ENCODE measurements at regions not wholly inside any gene's neighbourhood (a gene's known extent, or its start where the extent isn't known, plus 50 kb on each side); places are given as distances from the start of the nearest gene placed in this dataset.

GRCh38 chr15:70488002-70488605 is 275.3 kb downstream of the UACA start:
- FAIRE-seq: no peak

DNA sequence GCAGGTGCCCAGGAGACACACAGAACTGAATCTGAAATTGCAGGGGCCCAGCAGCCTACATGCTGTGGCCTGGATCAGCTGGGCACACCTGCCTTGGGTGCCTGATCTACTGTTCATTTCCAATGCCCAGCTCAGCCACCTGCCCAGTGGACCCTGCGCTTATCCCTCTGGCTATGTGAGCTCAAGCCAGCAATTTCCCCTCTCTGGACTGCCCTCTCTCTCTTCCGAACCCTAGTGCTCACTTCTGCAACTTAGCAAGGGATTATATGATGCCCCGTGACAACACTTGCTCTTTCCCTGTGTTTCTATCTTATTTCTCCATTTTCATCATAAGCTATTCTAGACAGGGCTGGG is 276.0 kb downstream of the UACA start:
- no peak for FAIRE-seq

GRCh38 chr15:70486451-70487386 is 276.6 kb downstream of the UACA start:
- no peak for FAIRE-seq

GRCh38 chr15:70486012-70486411 is 277.3 kb downstream of the UACA start:
- no peak for FAIRE-seq

DNA sequence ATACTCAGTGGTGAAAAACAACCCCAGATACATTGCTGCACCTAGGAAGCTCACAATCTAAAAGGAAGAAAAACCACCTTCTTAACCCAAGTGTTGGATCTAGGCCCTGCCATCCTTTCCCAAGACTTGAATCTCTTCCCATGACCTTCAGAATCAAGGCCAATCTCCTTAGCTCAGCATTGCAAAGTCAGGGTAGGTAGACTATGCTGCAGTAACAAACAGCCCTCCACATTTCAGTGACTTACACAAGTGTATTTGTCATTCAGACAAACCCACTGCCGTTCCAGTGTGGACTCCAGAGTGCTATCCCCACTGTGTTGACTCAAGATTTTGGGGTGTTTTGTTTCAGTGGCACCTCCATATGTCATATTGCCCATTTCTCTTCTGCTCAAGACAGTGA is 278.4 kb downstream of the UACA start:
- FAIRE-seq: no peak

DNA sequence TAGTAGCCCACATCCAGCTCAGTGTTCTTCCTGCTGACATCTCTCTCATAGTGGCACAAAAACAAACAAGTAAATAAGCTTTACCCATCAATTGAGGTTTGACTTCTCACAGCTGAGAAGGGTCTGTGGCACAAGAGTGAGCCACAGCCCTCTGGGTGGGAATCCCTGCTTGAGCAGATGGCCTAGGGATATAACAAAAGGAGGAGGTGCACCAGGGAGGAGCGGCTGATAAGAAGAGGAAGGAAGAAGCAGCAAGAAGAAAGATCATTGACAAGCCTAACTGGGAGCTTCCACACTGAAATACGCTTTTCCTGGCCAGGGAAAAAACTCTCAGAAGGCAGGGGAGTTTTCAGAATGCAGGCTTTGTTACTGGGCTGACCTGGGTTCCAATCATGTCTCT is 279.8 kb downstream of the UACA start:
- no peak for FAIRE-seq

DNA sequence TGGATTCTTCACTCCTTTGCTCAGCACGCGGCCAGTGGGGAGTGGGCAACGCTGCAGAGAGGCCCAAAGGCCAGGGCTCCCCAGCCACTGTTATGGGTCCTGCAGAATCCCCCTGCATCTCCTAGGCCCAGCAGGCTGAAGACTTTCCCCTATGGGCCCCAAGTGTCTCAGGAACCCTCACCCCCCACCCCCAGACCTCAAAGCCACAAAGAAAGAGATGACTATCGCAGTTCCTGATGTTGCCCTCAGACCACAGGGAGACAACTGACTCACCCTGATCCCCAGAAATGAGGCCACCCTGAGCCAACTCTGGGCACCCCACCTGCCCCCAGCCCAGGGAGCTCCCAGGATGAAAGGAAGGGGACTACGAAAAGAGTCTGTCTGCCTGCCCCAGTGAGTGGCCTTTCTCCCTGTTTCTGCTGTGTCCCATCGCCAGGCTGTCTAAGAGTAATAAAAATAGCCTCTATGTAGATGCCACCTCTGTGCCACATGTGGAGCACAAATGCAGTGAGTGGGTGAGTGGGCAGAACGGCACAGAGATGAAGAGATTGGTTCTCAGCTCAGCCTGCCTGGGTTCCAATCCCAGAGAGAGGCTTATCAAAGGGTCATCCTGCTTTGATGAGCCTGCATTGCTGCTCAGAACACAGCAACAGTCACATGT is 283.0 kb downstream of the UACA start:
- FAIRE-seq: no peak

DNA sequence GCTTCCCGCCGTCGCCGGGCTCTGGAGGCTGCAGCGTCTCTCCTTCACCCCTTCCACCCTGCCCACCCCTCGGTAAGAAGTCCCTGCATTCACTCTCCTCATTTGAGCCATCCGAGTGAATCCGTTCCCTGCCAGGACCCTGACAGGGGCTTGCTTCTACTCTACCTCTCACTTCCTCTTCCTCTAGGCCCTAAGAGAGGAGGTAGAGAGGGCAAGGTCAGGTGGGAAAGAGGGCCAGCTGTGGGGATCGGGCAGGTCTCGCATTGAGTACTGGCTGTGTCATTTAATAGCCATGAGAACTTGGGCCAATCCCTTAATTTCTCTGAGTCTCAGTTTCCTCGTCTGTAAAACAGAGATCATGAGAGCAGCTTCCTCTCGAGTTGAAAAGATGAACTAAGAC is 283.6 kb downstream of the UACA start:
- no peak for FAIRE-seq

GRCh38 chr15:70479056-70479455 is 284.3 kb downstream of the UACA start:
- FAIRE-seq: no peak

DNA sequence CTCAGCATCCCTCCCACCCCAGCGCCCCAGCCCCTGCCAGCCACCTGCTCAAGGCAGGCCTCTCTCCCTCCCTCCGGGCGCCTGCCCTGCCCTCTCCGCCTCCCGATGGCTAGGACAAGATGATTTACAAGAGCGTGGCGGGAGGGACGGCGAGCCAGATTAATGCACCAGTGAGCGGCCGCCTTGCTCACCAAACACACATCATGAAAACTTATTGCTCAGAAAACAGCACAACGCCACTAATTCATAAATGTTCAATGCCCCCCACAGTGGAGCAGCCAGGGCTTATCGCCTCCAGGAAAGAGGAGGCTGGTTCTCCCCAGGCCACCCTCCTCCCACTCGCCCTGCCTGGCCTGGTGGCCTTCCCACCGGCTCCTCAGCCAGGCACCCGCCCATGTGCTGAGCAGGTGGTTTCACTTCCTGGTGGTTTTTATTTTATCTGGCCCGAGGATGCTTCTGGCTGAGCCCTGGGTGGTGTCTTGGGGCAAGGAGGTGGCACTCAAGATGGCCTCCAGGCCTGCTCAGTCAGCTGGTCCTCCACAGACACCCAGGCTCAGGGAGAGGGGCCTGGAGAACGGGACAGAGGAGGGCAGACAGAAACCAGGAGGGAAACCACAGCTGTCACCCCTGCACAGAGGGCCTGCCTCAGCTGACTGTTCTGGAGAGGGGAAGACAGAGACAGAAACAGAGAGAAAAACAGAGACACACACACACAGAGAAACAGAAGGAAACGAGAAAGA is 284.9 kb downstream of the UACA start:
- FAIRE-seq: no peak

GRCh38 chr15:70477750-70478250 is 285.6 kb downstream of the UACA start:
- no peak for FAIRE-seq

- FAIRE-seq: no peak
Measured at GRCh38 chr15:70476441-70476840, 286.9 kb downstream of the UACA start.

DNA sequence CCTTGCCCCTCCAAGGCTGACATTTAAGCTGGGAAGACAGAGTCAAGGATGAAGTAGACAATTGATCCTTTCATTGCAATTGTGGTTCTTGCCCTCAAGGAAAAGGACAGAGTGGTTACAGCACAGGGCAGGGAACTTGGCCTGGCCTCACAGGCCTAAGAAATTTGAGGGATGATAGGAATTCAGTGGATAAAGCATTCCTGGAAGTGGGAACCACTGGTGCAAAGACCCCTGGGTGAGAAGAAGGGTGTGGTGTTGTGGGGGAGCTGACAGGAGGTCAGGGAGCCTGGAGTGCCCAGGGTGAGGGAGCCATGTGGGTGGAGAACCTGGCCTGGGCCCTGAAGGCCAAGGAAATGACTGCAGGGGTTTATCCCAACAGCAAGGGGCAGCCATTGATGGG is 287.4 kb downstream of the UACA start:
- no peak for FAIRE-seq

DNA sequence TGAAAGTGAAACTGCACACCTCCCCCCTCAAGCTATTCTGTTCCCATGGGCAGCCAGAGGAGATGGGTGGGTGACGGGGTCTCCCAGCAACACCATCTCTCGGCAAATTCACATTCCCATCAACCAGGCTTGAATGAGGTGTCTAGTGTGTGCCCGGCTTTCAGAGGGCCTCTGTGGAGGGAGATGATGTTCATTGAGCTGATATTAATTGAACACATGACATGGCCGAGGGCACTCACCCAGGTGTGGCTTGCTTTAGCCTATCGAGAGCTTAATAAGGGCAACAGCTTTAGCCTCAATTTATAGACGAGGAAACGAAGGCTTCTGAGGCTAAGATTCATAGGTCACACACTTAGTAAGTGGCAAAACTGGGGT is 288.0 kb downstream of the UACA start:
- FAIRE-seq: no peak

DNA sequence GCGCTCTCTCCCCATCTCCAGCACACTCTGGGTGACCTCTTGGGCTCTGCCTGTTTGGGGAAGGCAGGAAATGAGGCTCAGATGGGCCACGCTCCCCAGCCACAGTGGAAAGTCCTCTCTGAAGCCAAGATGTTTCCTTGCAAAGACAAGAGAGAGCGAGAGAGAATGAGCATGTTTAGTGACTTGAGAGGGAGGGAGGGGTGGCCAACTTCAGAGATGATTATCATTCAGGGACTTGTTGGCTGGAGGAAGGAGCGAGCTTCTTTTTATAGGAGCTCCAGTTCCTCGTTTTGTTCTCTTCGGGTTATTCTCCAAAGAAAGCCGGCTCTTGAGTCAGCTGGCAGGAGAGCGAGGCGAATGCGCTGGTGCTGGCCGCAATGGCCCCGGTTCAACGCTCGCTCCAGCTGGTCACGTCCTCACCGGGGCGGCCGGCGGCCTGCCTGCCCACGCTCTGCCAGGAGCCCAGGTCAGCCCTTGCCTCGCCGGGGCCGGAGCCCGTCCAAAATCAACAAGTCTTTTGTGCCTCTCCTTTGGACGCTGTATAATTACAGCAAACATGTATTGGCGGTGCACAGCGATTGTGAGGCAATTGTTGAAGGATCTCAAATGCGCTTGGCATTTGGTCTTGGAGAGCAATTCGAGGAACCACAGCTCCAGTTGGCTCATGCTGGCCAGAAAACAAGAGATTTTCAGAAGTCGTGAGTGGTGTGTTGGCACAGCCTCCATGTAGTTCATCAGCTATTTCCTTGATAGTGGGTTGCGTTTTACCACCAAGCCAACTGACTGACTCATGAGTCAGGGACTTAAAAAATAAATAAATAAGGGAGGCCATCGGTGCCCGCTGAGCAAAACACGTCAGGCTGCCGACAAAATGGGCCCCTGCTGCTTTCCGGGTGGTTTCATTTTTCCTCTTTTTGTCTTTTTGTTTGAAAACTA is 288.6 kb downstream of the UACA start:
- FAIRE-seq: no peak

DNA sequence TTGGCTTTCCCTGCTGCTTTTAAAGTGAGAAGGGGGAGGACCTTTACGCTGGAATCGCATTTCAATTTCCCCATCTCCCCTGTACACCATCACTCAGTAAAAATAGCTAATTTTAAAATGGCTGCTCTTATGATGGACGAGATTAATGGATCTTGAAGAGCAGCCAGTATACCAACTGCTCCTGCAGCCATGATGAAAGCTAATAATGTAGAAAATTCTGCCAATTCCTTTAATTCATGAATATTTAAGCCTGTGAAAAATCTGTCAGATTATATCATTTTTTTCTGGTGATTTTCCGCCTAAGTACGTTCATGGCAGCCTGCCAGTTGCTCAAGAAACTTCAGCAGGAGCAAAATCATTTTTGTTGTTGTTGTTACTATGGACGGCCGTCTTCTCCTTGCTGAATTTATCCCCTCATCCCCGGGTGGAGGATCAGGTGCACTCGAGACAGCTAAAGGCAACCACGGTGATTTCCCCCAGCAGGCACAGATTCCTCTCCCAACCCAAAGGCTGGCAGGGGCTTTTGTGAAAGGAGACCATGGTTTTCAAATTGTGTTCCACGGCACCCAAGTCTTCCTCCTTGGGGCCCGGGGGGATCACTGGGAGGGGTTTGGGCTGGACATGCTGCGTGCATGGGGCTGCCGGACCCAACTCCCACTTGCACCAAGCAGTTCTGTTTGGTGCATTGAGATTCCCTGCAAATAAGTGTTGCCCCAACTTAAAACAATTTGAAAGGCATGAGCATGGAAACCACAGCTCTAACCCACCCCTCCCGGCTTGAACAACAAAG is 289.6 kb downstream of the UACA start:
- FAIRE-seq: no peak

- FAIRE-seq: no peak
Measured at GRCh38 chr15:70471517-70471916, 291.8 kb downstream of the UACA start.

DNA sequence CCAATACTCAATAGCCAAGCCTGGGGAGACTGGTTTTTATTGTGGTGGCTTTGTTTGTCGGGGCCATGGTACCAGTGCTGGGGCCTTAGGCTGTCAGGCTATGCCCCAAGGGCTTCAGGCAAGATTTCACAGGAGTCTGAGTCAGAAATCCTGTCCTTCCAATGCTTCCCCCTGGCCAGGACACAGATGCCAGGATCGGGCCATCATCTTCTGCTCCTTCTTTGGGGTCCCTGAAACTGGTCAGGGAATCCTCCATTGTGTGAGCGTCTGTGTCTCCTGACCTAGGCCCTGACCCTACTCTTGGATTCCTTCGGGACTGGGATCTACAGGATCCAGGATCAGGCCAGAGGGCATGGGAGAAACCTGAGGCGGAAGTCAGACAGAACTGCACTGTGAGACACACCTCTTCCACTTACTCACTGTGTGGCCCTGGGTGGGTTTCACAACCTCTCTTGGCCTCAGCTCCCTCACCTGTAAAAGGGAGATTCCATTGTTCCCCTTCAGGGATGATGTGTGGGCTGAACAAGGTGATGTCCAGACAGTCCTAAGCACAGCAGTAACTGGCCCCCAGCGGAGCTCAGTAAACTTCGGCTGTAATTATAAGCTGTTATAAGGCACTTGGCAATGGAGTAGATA is 292.7 kb downstream of the UACA start:
- no peak for FAIRE-seq

- no peak for FAIRE-seq
Measured at GRCh38 chr15:70469651-70470555, 293.5 kb downstream of the UACA start.

- no peak for FAIRE-seq
Measured at GRCh38 chr15:70469182-70469581, 294.2 kb downstream of the UACA start.
